ENCODE measurements at regions not wholly inside any gene's neighbourhood (a gene's known extent, or its start where the extent isn't known, plus 50 kb on each side); places are given as distances from the start of the nearest gene placed in this dataset.
"Not testable (repeated sequence)": the region's sequence is repeated elsewhere in the genome, so short reads cannot be mapped to it uniquely, and the experiment has no call there.

DNA sequence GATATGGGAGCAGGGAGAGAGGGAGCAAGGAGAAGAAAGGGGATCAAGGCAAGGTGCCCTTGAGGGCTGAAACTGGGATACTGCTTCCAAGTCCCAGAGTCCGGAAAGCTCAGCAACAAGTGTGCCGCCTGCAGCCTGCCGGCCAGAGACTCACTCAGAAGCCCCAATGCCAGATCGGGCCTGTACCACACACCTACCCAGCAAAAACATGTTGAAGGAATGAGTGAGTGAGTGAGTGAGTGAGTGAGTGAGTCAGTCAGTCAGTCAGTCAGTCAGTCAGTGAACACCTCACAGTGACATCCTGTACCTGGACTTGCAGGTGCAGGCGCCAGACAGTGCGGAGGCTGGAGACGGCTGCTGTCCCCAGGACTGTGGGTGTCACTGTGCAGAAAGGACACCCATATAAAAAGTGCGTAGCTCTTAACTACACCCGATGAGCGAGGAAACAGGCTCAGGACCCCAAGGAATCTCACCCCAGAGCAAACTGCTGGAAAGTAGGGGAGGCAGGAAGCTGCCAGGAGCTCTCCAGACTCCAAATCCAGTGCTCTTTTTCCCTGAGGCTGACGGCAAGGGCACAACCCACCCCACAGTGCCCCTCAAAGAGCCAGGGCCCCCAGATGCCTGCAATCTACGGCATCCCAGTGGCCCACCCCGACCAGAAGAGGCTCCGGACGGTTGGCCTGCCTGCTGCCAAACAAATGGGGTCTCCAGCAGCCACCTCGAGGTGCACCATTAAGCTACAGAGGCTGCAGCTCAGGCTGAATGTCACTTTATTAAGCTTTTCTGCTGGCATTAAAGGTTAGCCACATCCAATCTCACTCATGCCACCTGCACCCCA lies 261.7 kb downstream of the NPHP4 start:
- no peak for DNase-seq

DNA sequence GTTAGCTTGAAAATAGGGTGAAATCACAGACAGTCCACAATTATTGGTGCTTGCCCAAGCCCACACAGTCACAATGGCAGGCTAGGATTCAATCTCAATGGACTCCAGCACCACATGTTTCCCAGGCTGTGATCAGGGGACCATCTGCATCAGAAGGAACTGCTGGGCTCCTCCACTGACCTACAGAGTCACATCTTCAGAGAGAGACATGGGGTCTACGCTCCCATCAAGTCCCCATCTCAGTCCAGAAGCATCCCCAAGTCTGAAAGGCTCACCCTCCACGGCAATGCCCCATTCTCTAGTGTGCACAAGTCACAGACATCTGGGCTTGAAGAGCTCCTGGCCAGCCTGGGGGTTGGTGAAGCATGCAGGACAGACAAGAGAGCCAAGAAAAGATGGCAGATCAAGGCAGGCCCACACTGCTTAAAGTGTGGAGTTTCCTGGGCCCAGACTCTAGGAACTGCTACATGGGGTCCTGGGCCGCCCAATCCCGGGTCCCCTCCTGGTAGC lies 262.5 kb downstream of the NPHP4 start:
- DNase-seq: no peak

GRCh38 chr1:5728663-5729355 lies 263.4 kb downstream of the NPHP4 start:
- DNase-seq: no peak

DNA sequence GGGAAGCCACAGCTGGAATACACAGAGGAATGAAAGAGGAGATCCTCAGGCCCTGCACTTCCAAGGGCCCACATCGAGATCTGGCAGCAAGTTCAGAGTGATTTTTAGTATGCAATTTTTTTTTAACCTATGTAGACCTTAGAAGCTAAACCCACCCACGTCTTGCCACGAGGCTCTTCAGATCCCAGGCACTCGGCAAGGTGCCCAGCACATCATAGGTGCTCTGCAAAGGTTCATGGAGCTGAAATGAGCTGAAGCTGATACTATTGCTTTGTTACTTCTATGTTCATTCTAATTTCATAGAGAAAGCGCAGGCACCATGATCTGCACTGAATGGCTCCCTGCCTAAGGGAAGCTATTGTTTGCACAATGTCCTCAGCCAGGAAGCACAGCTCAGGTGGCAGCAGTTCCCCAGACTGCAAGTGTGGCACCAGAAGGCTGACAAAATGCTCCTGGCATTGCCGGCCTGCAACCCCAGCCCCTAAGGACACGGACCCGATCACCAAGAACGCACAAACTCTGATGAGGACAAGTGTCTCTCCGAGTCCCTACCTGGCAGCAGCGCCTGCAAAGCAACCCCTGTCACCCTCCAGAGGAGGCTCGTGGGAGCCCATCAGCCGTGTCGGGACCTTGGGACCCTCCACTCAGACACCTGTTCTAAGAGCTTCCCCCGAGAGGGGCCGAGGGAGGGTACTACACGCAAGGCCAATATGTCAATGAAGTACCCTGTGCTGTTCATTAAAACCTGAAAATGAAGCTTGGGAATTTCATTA lies 264.2 kb downstream of the NPHP4 start:
- DNase-seq: no peak

DNA sequence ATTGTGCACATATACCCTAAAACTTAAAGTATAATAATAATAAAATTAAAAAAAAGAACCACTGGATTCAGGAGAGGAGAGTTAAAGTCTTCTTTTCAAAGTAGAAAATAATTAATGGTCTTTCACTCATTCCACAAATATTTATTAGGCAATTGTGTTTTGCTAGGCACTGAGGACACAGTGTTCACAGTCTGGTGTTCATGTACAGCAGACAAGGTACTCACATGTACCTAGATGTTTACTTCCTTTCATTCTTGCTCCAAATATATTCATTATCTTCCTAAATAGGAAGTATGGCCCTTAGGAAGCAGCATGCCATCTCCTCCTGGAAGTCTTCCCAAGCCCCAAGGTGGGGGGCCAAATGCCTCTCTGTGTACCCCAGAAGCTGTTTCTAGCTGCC lies 265.0 kb downstream of the NPHP4 start:
- DNase-seq: no peak

DNA sequence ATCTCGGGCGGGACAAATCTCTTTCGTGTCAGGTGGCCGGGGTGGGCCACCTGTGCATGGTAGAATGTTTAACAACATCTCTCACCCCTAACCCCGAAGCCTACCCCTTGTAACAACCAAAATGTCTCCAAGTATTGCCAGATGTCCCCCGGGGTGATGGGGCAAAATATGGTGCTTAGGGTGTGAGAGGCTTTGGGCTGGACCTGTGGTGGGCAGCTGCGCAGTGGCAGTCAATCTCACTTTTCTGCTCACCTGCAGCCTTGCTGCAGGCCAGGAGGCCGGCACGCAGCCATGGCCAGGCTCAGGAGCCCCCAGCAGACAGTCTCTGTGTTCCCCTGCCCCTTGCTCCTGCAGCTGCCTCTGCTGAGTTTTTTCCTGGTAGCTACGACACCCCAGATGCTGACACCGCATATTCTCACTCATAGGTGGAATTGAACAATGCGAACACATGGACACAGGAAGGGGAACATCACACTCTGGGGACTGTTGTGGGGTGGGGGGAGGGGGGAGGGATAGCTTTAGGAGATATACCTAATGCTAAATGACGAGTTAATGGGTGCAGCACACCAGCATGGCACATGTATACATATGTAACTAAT lies 265.5 kb downstream of the NPHP4 start:
- not testable (repeated sequence) for DNase-seq

- DNase-seq: no peak
These were observed 266.2 kb downstream of the NPHP4 start for GRCh38 chr1:5725855-5726585.

DNA sequence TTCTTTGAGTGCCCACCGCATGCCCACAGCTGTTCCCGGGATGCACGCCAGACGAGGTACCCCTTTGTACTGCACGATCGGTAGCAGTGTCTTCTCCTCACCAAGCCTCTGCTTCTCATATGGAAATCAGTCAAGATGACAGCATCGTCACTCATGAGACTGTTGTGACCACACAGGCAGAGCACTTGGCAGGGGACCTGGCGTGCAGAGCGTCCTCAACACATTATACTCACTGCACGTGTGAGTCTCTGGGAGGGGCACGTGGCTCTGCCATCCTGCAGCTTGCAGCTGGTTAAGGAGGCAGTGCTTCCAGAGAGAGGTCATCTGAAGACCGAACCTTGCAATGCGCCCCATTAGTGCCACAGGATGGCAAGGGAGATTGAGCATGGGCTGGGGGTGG lies 266.8 kb downstream of the NPHP4 start:
- DNase-seq: no peak

DNA sequence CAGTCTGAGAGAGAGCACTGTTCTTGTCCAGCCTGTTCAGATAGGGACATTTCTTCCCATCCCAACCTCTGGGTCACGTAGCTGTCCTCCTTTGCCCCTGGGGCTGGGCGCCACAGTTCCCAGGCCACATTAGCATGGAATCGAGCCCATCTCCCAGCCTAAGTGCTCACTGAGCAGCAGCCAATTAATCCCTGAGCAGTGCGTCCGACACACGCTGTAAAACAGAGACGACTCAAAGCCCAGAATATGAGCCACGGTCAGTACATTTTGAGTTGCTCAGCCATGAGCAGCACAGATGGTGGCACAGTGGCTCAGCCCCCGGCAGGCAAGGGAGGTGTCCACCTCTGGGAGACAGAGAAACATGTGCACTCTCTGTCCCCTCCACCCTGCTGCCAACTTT lies 267.4 kb downstream of the NPHP4 start:
- DNase-seq: no peak

DNA sequence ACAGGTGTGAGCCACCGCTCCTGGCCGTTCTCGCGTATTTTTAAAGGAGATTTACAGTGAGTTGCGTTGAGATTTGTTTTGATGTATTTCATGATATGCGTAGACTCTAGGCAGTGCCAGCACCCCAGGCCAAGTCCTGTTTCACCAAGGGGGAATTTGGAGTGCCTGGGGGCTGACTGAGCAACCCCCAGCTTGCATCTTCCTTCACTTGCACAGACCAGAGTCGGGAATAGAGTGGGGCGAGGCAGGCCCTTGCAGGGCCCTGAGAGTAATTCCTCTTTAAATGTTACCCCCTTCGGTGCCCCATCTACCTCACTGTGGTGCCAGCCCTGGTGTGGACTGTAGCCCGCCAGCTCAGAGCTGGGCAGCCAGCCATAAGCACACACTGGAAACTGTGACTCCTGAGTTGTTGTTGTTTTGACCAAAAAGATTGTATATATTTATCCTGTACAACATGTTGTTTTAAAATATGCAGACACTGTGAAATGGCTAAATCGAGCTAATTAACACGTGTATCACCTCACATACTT lies 269.5 kb downstream of the NPHP4 start:
- DNase-seq: no peak

- no peak for DNase-seq
These were observed 270.5 kb downstream of the NPHP4 start for GRCh38 chr1:5721634-5722215.

DNA sequence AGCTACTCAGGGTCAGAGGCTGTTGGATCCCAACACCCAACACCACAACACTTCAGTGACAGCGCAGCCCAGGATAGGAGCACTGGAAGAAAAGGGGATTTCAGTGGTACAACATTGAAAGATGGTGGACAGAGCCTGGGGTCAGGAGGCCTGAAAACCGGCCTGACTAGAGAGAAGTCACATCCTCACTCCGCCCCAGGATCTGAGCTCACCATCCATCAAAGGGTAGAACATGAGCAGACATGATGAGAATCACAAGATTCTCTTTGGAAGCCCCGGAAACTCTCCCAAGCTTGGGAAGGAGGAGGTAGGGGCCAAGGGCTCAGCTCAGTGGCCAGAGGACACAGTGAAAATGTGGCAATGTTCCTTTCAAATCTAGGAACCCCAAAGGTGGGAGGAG lies 271.3 kb downstream of the NPHP4 start:
- no peak for DNase-seq

- no peak for DNase-seq
These were observed 271.7 kb downstream of the NPHP4 start for GRCh38 chr1:5720484-5720883.

GRCh38 chr1:5720045-5720444 lies 272.2 kb downstream of the NPHP4 start:
- no peak for DNase-seq

GRCh38 chr1:5718831-5719632 lies 273.2 kb downstream of the NPHP4 start:
- no peak for DNase-seq

DNA sequence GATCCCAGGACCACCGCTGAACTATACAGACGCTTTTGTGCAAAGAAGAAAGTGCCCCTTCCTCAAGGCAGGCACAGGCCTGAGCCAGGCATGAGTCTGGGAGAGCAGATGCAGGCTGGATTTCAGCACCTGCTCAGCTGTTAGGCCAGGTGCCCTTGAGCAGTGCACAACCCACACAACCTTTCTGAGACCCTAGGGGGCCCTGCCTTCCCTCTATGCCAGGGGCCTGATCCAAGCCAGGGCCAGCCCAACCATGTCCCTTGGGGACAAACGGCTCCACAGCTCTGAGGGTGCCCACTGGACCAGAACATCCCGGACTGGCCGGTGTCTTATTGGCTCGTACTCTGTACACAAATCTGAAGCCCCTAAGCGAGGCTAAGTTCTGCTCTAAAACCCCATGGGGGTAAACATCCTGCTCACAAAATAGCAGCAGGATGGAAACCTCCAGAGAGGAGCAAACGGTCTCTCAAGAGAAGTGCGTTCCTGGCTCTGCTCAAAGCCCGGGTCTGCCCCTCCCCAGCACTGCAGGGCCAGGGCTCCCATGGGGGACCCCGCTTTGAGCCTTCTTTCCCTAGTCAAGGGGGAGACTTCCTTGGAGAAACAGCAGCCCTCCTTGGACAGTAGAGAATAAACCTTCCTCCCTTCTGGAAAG lies 275.1 kb downstream of the NPHP4 start:
- DNase-seq: no peak

DNA sequence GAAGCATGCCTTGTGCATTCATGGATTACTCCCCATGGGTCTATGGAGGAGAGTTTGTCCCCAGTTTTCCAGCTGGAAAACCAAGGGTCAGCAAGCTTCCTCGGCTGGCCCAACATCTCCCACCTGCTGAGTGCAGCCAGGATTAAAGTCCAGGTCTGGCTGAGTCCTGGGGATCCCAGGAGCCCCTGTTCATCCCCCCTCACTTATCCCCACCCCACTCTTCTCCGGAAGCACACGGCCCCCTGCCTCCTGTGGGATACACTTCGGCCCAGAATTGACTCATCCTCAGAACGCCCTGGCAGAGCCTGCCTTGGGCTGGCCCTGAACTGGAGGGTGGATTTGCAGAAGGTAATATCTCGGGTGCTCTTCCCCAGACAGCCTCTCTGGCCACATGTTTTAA lies 276.1 kb downstream of the NPHP4 start:
- no peak for DNase-seq

DNA sequence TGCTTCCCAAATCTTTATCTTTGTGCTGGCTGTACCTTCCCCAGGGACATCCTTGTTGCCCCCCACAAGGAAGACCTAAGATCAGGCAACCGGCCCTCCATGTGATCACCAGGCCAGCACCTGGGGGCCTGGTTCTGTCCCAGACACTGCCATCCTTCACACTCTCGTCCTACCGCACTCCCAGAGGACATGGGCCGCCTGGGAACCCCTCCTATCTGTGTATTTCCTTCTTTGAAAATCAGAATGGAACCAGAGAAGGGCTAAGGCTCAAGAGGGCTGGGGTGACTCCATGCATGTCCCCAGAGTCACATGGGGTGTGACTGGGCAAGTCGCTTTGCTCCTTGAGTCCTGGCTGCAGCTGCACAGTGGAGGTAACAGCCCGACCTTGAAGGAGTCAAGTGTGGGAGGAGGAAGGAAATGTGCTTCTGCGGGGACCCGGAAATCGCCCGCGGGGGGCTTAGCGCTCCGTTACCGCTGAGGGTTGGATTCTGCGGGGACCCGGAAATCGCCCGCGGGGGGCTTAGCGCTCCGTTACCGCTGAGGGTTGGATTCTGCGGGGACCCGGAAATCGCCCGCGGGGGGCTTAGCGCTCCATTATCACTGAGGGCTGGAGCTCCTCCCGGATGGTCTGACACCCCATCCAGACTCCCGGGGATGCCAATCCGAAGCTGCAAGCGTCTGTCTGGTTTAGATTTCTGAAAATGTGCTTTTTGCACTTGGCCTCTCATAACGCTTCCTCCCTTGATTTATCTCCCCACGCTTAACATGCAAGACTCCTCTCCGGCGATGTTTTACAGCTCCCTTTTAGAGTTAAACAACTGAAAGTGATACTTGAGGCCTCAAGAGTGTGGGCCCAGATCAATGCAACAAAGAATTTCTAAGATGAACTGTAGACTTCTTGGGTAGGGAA lies 278.9 kb downstream of the NPHP4 start:
- DNase-seq: no peak

All from occipital lobe (tissue), 1 donor.